Stimulated activated naive B cell treated with anti-CD40 and anti-IgM and Interleukin-4, amounts not matched to agents 10 μg/mL and 1 μg/mL and 100 μg/mL, for 72 hours (primary cell): ENCODE measurements at regions not wholly inside any gene's neighbourhood (a gene's known extent, or its start where the extent isn't known, plus 50 kb on each side); places are given as distances from the start of the nearest gene placed in this dataset.
"Not testable (repeated sequence)": the region's sequence is repeated elsewhere in the genome, so short reads cannot be mapped to it uniquely, and the experiment has no call there.

Experiments
- ATAC-seq, 2 donors: fragments of 150-1000 bp; cut with Tn5 transposase; replicated peaks; 2 replicates each; pipeline ENCODE4 v1.10.0; 2021; ENCODE audit warnings: moderate library complexity in 1 of 2
- DNase-seq: peaks from one replicate; pipeline ENCODE4 v3.0.0; 2021
- H3K27ac Mint-ChIP-seq: one replicate; pipeline ENCODE4 v1.8.0; 2022; ENCODE audit warnings: mild to moderate bottlenecking, mixed read lengths
- H3K27me3 Mint-ChIP-seq, 2 donors: one replicate each; pipeline ENCODE4 v1.8.0; 2022; ENCODE audit warnings: mixed read lengths in 2 of 2
- H3K36me3 Mint-ChIP-seq, 2 donors: one replicate each; pipeline ENCODE4 v1.8.0; 2022; ENCODE audit warnings: mixed read lengths in 2 of 2, mild to moderate bottlenecking in 1 of 2
- H3K4me1 Mint-ChIP-seq, 2 donors: one replicate each; pipeline ENCODE4 v1.8.0; 2022; ENCODE audit warnings: mixed read lengths in 2 of 2, mild to moderate bottlenecking in 1 of 2
- H3K4me3 Mint-ChIP-seq, 2 donors: one replicate each; pipeline ENCODE4 v1.8.0; 2022; ENCODE audit warnings: mild to moderate bottlenecking in 2 of 2, mixed read lengths in 2 of 2, moderate library complexity in 1 of 2
- H3K9me3 Mint-ChIP-seq, 2 donors: one replicate each; pipeline ENCODE4 v1.8.0; 2022; ENCODE audit warnings: mixed read lengths in 2 of 2, mild to moderate bottlenecking in 1 of 2

DNA sequence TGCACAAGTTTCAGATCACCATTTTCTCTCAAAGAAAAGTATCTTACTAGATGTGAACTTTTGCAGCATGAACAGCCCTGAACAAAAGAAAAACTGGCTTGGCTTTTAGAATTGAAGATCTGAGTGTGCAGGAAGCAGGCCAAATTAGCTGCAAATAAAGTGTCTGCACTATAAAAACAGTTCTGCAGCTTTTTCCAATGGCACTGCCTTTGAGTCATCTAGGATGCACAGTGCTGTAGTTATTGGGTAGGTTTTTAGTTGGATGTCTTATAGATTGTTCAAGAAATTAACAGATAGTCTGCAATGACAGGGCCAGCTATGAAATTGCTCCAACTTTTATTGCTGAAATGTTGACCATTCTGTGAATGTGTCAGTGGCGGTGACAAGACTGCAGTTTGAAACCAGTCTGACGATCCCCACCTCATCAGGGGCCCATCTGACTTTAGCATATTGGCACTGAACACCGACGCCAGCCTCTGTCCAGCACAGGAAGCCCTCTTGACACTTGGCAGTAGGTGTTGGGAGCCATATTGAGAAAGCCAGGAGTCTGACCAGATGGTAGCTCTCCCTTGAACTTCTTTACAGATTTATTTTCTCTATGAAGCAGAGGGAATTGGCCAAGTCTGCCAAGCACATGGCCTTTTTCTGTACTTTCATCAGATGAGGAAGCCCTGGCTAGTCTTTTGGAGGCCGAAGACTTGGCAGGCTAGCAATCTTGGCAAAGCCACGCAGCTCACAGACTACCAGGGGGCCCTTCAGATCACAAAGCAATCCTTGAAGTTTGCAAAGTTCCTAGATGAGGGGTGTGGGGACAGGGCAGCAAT, 490.6 kb downstream of the NEBL start:
- DNase-seq, result no peak
- Mint-ChIP-seq H3K27ac (no peak overlapping the region), H3K4me3 (no peak overlapping the region), H3K9me3 (peaks cover 0 to 9% of the 10 kb centered on the region in 2 donors), H3K27me3 (no peaks in the 10 kb centered on the region), H3K36me3 (no peaks in the 10 kb centered on the region), H3K4me1 (no peaks in the 10 kb centered on the region)
- ATAC-seq, result no peak

DNA sequence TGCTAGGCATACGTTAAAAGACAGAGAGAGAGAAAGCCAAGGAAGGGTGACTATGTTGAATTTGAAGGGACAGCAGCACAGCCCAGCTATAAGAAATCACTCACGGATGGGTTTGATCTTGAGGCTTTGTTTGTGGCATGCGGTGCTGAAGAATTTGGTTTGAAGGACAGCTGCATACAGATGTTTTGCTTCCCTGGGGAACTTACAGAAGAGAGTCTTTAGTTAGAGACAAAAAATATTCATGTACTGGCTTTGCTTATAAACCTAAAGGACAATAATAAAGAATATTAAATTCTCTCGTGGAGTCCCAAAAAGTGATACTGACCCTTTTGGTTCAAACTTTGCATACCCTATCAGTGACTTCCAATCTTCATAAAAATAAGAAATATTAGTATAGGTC, 491.4 kb downstream of the NEBL start:
- no peak overlapping the region for H3K4me3 Mint-ChIP-seq
- H3K9me3 Mint-ChIP-seq, result peaks cover 0 to 9% of the 10 kb centered on the region in 2 donors
- no peaks in the 10 kb centered on the region for H3K4me1 Mint-ChIP-seq
- H3K36me3 Mint-ChIP-seq, result no peaks in the 10 kb centered on the region
- DNase-seq (no peak), ATAC-seq (no peak)
- no peaks in the 10 kb centered on the region for H3K27me3 Mint-ChIP-seq
- no peak overlapping the region for H3K27ac Mint-ChIP-seq

- Mint-ChIP-seq H3K4me1 (no peaks in the 10 kb centered on the region), H3K36me3 (no peaks in the 10 kb centered on the region), H3K4me3 (no peak overlapping the region), H3K27me3 (no peaks in the 10 kb centered on the region), H3K9me3 (peaks cover 0 to 10% of the 10 kb centered on the region in 2 donors), H3K27ac (no peak overlapping the region)
- no peak for DNase-seq
- no peak for ATAC-seq
These were observed 492.1 kb downstream of the NEBL start for GRCh38 chr10:20405050-20405449.

DNA sequence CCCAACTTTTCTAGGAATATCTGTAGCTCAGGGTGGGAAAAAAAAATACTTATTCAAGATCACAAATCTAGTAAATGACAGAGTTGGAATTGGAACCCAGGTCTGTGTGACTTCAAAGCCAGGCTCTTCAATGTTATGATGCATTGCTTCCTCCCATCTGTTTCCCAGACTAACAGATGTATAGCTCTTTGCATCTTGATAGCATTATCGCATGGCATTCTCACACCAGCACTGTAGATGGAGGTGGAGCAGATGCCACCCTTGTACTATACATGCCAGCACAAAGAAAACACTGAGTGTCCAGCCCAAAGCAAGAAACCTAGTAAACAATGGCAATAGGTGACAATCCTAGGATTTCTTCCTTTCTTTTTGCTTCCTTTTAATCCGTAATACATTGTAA, 497.3 kb downstream of the NEBL start:
- H3K27ac Mint-ChIP-seq, result no peak overlapping the region
- no peaks in the 10 kb centered on the region for H3K36me3 Mint-ChIP-seq
- DNase-seq (no peak), ATAC-seq (no peak)
- no peak overlapping the region for H3K4me3 Mint-ChIP-seq
- H3K4me1 Mint-ChIP-seq, result no peaks in the 10 kb centered on the region
- H3K9me3 Mint-ChIP-seq, result peaks cover 5 to 7% of the 10 kb centered on the region in 2 donors
- H3K27me3 Mint-ChIP-seq, result no peaks in the 10 kb centered on the region

DNA sequence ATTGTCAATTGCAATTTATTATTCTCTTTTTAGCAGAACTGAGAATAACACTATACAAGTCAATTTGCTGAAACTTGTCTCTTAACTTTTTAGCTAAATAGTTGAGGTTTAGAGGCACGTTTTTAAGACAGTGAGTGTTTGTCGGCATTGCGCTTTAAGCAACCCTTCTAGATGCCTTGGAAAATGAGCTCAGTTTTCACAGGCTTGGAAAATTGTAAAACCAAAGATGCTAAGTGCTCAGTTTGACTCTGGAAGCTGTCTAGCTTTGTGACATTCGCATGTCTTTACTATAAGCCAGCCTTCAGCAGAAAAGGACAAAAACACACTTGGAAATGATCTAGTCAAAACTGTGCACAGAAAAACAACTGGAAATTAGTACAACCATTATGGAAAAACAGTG, 500.4 kb downstream of the NEBL start:
- Mint-ChIP-seq H3K36me3 (no peaks in the 10 kb centered on the region), H3K4me3 (no peak overlapping the region), H3K27me3 (no peaks in the 10 kb centered on the region), H3K27ac (no peak overlapping the region), H3K9me3 (peaks cover 5 to 6% of the 10 kb centered on the region in 2 donors), H3K4me1 (no peaks in the 10 kb centered on the region)
- DNase-seq (no peak), ATAC-seq (no peak)

DNA sequence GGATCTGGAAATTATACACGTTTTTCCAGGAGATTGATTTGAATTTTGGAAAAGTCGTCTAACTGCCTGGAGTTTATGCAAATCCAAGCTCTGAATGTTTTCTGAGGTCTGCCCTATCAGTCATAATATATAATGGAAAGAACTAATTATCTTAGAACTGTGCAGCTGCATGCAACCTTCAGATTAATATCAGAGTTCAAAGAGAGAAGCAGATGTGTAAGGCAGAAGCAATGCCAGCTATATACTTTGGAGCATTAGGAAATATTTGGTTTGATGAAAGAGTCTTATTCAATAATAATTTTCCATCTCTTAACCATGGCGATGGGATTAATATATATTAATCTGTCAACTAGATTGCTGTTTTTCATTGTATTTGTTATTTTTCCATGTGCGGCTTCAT, 500.9 kb downstream of the NEBL start:
- H3K36me3 Mint-ChIP-seq, result no peaks in the 10 kb centered on the region
- H3K4me3 Mint-ChIP-seq, result no peak overlapping the region
- peaks cover 5 to 6% of the 10 kb centered on the region in 2 donors for H3K9me3 Mint-ChIP-seq
- DNase-seq, result no peak
- no peaks in the 10 kb centered on the region for H3K4me1 Mint-ChIP-seq
- H3K27me3 Mint-ChIP-seq, result no peaks in the 10 kb centered on the region
- no peak overlapping the region for H3K27ac Mint-ChIP-seq
- no peak for ATAC-seq

GRCh38 chr10:20391629-20392028, 505.5 kb downstream of the NEBL start:
- Mint-ChIP-seq H3K4me1 (no peaks in the 10 kb centered on the region), H3K36me3 (no peaks in the 10 kb centered on the region), H3K27ac (no peak overlapping the region), H3K9me3 (peaks cover 0 to 5% of the 10 kb centered on the region in 2 donors), H3K4me3 (no peak overlapping the region), H3K27me3 (no peaks in the 10 kb centered on the region)
- DNase-seq (no peak), ATAC-seq (no peak)

DNA sequence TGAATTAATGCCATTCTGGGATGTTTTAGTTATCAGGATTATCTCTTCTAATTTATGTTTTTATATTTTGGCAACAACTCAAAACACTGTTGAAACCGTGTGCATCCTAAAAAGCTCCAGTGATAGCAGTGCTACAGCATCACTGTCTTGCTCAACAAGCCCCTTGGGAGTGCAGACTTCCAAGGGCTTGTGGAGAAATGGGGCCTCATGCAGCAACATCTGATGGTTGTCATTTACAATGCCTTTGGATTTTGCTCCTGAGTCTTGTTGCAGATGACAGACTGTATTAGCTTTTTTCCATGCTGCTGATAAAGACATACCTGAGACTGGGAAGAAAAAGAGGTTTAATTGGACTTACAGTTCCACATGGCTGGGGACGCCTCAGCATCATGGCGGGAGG, 515.4 kb downstream of the NEBL start:
- H3K4me3 Mint-ChIP-seq, result no peak overlapping the region
- no peaks in the 10 kb centered on the region for H3K4me1 Mint-ChIP-seq
- H3K27ac Mint-ChIP-seq, result no peak overlapping the region
- no peaks in the 10 kb centered on the region for H3K36me3 Mint-ChIP-seq
- ATAC-seq, result no peak
- H3K9me3 Mint-ChIP-seq, result peaks cover 7 to 8% of the 10 kb centered on the region in 2 donors
- H3K27me3 Mint-ChIP-seq, result no peaks in the 10 kb centered on the region
- no peak for DNase-seq

DNA sequence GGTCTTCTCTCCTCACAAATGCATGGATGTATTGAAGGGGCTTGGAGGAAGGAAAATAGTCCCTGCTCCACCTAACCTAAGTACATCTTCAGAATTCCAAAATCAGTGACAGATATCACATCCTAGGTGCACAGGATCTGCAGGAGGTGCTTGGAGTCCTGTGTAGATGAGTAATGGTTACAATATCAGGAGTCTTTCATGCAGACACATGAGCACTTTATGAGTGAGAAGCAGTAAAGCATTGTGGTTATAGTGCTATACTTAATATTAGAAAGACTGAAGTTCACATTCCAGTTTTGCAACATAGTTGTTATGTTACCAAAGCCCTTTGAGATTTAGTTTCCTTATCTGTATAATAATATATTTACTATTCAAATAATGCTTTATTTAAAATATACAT, 516.7 kb downstream of the NEBL start:
- Mint-ChIP-seq H3K4me1 (no peaks in the 10 kb centered on the region), H3K36me3 (no peaks in the 10 kb centered on the region), H3K4me3 (no peak overlapping the region), H3K27me3 (no peaks in the 10 kb centered on the region), H3K27ac (no peak overlapping the region), H3K9me3 (peaks cover 0 to 4% of the 10 kb centered on the region in 2 donors)
- ATAC-seq (no peak), DNase-seq (no peak)

DNA sequence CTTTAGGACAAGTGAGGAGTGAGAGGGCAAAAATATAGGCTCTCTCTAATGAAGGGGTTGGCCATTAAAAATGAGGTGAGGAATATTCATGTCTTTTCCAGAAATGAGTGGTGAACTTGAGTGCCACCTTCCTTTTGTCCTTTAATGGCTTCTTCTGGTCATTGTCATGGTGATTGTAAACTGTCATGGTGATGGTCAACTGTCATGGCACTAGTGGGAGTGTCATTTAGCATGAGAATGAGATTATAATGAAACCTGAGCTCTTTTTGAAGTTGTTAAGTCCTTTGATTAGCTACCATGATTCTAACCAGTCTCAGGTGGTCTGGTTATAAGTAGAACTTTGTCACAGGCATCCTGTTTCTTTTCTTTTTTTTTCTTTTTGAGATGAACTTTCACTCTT, 524.4 kb downstream of the NEBL start:
- H3K36me3 Mint-ChIP-seq, result no peaks in the 10 kb centered on the region
- ATAC-seq (no peak), DNase-seq (no peak)
- no peak overlapping the region for H3K4me3 Mint-ChIP-seq
- no peak overlapping the region for H3K27ac Mint-ChIP-seq
- H3K27me3 Mint-ChIP-seq, result no peaks in the 10 kb centered on the region
- no peaks in the 10 kb centered on the region for H3K4me1 Mint-ChIP-seq
- H3K9me3 Mint-ChIP-seq, result peaks cover 8 to 13% of the 10 kb centered on the region in 2 donors

DNA sequence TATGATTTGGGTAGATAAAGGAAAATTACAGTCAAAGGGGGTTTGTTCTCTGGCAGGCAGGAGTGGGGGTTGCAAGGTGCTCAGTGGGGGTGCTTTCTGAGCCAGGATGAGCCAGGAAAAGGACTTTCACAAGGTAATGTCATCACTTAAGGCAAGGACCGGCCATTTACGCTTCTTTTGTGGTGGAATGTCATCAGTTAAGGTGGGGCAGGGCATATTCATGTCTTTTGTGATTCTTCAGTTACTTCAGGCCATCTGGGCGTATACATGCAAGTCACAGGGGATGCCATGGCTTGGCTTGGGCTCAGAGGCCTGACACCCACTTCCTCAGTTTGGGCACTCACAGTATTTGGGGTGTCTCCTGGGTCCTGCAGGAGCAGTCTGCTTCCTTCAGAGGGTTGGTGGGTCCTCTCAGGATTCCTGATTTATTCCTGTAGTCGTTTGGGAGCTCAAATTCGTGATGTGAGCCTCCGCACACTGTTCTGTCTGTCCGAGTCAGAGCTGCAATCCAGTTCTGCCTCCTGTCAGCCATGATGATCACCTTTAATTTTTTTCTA, 526.1 kb downstream of the NEBL start:
- H3K27me3 Mint-ChIP-seq, H3K27ac Mint-ChIP-seq, H3K4me1 Mint-ChIP-seq, ATAC-seq, H3K36me3 Mint-ChIP-seq, DNase-seq, H3K4me3 Mint-ChIP-seq: not testable (repeated sequence)
- peaks cover 12 to 13% of the 10 kb centered on the region in 2 donors for H3K9me3 Mint-ChIP-seq

DNA sequence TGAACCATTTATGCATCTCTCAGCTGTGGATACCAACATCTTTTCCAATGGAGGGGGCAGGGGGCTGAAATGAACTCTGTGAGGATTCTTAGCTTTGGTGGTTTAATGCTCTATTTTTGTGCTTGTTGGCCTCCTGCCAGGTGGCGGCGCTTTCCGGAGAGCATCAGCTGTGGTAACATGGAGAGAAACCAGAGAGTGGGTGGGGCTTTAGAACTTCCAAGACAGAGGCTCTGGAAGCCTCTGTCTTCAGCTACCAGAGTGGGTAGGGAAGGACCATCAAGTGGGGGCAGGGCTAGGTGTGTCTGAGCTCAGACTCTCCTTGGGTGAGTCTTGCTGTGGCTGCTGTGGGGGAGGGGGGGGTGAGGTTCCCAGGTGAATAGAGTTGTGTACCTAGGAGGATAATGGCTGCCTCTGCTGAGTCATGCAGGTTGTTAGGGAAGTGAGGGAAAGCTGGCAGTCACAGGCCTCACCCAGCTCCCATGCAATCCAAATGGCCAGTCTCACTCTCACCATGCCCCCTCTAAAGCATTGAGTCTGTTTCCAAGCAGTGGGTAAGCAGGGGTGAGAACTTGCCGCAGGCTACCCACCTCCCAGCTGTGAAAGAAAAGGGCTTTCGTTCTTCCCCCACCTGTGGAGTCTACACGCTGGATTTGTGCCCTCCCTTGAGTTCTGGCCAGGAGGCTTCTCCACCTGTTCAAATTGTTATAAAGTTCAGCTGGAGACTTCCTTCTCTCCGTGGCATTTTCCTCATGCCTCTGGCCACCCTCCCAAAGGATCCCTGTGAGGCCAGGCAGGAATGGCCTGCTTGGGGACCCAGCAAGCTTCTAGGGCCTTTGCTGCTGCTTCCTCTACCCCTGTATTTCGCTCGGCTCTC, 527.0 kb downstream of the NEBL start:
- ATAC-seq, result no peak
- Mint-ChIP-seq H3K36me3 (no peaks in the 10 kb centered on the region), H3K9me3 (peaks cover 12 to 13% of the 10 kb centered on the region in 2 donors), H3K27me3 (no peaks in the 10 kb centered on the region), H3K27ac (no peak overlapping the region), H3K4me1 (no peaks in the 10 kb centered on the region), H3K4me3 (no peak overlapping the region)
- DNase-seq, result no peak

DNA sequence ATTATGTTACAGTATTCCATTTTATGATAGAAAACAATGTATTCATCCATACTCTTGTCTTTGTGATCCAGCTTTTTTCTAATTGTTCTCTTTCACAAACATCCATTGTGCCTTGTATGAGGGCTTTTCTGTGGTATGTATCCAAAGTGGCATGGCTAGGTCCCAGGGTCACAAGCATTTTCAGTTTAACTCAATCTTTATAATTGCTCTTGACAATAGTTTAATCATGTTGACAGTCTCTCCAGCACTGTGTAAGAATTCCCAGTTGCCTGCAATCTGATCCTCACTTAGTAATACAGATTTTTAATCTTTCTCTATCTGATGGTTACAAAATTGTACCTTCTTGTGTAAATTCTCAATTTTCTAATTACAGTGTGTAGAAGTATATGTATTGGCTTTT, 533.4 kb downstream of the NEBL start:
- Mint-ChIP-seq H3K36me3 (no peaks in the 10 kb centered on the region), H3K4me3 (no peak overlapping the region), H3K27me3 (no peaks in the 10 kb centered on the region), H3K4me1 (no peaks in the 10 kb centered on the region), H3K9me3 (peaks cover 5 to 10% of the 10 kb centered on the region in 2 donors), H3K27ac (no peak overlapping the region)
- DNase-seq (no peak), ATAC-seq (no peak)

- Mint-ChIP-seq H3K27me3 (no peaks in the 10 kb centered on the region), H3K4me1 (no peaks in the 10 kb centered on the region), H3K36me3 (no peaks in the 10 kb centered on the region), H3K27ac (no peak overlapping the region), H3K9me3 (peaks cover 3 to 7% of the 10 kb centered on the region in 2 donors), H3K4me3 (no peak overlapping the region)
- no peak for DNase-seq
- no peak for ATAC-seq
These were observed 539.7 kb downstream of the PLXDC2 start for GRCh38 chr10:20355915-20356314.

- Mint-ChIP-seq H3K9me3 (peaks cover 3 to 7% of the 10 kb centered on the region in 2 donors), H3K4me3 (no peak overlapping the region), H3K27me3 (no peaks in the 10 kb centered on the region), H3K36me3 (no peaks in the 10 kb centered on the region), H3K27ac (no peak overlapping the region), H3K4me1 (no peaks in the 10 kb centered on the region)
- DNase-seq, result no peak
- ATAC-seq, result no peak
These were observed 538.8 kb downstream of the PLXDC2 start for GRCh38 chr10:20355011-20355410.
